Uterus (tissue), 2 donors: ENCODE measurements at regions not wholly inside any gene's neighbourhood (a gene's known extent, or its start where the extent isn't known, plus 50 kb on each side); places are given as distances from the start of the nearest gene placed in this dataset.

Experiments
- CTCF ChIP-seq, 4 experiments: fragments of 200-600 bp in 2 of 4; fragments of 450-650 bp in 2 of 4; sonication (generic) in 2 of 4; IDR thresholded peaks; one replicate each; pipeline ENCODE4 v1.5.1; 2016 to 2019; ENCODE audit warnings: antibody characterized with exemption in 4 of 4, mild to moderate bottlenecking in 2 of 4, moderate library complexity in 1 of 4
- POLR2A ChIP-seq, 2 donors: fragments of 450-650 bp; IDR thresholded peaks; one replicate each; pipeline ENCODE4 v1.6.1; 2016; ENCODE audit warnings: antibody characterized with exemption in 2 of 2, mild to moderate bottlenecking in 1 of 2, moderate library complexity in 1 of 2

- TF ChIP-seq CTCF (IDR thresholded peaks at IDR 0.05) (no peak), POLR2A (IDR thresholded peaks at IDR 0.05) (no peak)
Measured at GRCh38 chr9:7236186-7236585, 478.4 kb downstream of the KDM4C start.
